ENCODE measurements at regions not wholly inside any gene's neighbourhood (a gene's known extent, or its start where the extent isn't known, plus 50 kb on each side); places are given as distances from the start of the nearest gene placed in this dataset.

GRCh38 chr2:153548536-153548935, 70.0 kb upstream of the RPRM start:
- Histone ChIP-seq H3K9me3 (no peaks in the 10 kb centered on the region), H3K27ac (no peak overlapping the region), H3K36me3 (no peaks in the 10 kb centered on the region), H3K4me3 (no peak overlapping the region), H3K27me3 (ENCODE audit: low read depth) (no peaks in the 10 kb centered on the region), H3K4me1 (no peaks in the 10 kb centered on the region)
- no peak for DNase-seq
- no peak for ATAC-seq
- intact Hi-C loops (cut with DNase I): no loop called here
- no peak for TF ChIP-seq CTCF (IDR thresholded peaks at IDR 0.05)

- ATAC-seq (no peak), DNase-seq (no peak)
- intact Hi-C loops (cut with DNase I): no loop called here
These were observed 73.1 kb upstream of the RPRM start for GRCh38 chr2:153551698-153552097.

GRCh38 chr2:153557211-153557610, 78.6 kb upstream of the RPRM start:
- Histone ChIP-seq H3K9me3 (no peaks in the 10 kb centered on the region), H3K4me1 (no peaks in the 10 kb centered on the region), H3K4me3 (no peak overlapping the region), H3K27me3 (ENCODE audit: low read depth) (no peaks in the 10 kb centered on the region), H3K36me3 (no peaks in the 10 kb centered on the region), H3K27ac (no peak overlapping the region)
- intact Hi-C loops (cut with DNase I): no loop called here
- no peak for TF ChIP-seq CTCF (IDR thresholded peaks at IDR 0.05)
- DNase-seq: no peak
- no peak for ATAC-seq

More at GRCh38 chr2:153551698-153552097, 73.1 kb upstream of the RPRM start:
- no peaks in the 10 kb centered on the region for H3K4me1 ChIP-seq
- H3K36me3 ChIP-seq: no peaks in the 10 kb centered on the region
- H3K27ac ChIP-seq: no peak overlapping the region
- no peaks in the 10 kb centered on the region for H3K9me3 ChIP-seq
- TF ChIP-seq CTCF (IDR thresholded peaks at IDR 0.05): no peak
- no peak overlapping the region for H3K4me3 ChIP-seq
- H3K27me3 ChIP-seq (ENCODE audit: low read depth): no peaks in the 10 kb centered on the region

- H3K36me3 ChIP-seq: no peaks in the 10 kb centered on the region
- H3K27ac ChIP-seq: no peak overlapping the region
- H3K4me1 ChIP-seq: no peaks in the 10 kb centered on the region
- no peaks in the 10 kb centered on the region for H3K9me3 ChIP-seq
- no peak for DNase-seq
- TF ChIP-seq CTCF (IDR thresholded peaks at IDR 0.05): no peak
- H3K27me3 ChIP-seq (ENCODE audit: low read depth): no peaks in the 10 kb centered on the region
- intact Hi-C loops (cut with DNase I): no loop called here
- ATAC-seq: no peak
- no peak overlapping the region for H3K4me3 ChIP-seq
These were observed 79.2 kb upstream of the RPRM start for GRCh38 chr2:153557714-153558113.

GRCh38 chr2:153558247-153558646, 79.7 kb upstream of the RPRM start:
- no peak overlapping the region for H3K27ac ChIP-seq
- H3K36me3 ChIP-seq: no peaks in the 10 kb centered on the region
- peak in 1 of 2 donors; percentile 37 for ATAC-seq
- DNase-seq: no peak
- no peaks in the 10 kb centered on the region for H3K4me1 ChIP-seq
- H3K27me3 ChIP-seq (ENCODE audit: low read depth): no peaks in the 10 kb centered on the region
- H3K9me3 ChIP-seq: no peaks in the 10 kb centered on the region
- H3K4me3 ChIP-seq: no peak overlapping the region
- TF ChIP-seq CTCF (IDR thresholded peaks at IDR 0.05): no peak
- intact Hi-C loops (cut with DNase I): no loop called here

GRCh38 chr2:153567367-153567766, 88.8 kb upstream of the RPRM start:
- no peak for DNase-seq
- no peak overlapping the region for H3K4me3 ChIP-seq
- no peaks in the 10 kb centered on the region for H3K27me3 ChIP-seq (ENCODE audit: low read depth)
- H3K36me3 ChIP-seq: no peaks in the 10 kb centered on the region
- H3K27ac ChIP-seq: no peak overlapping the region
- ATAC-seq: no peak
- no peak for TF ChIP-seq CTCF (IDR thresholded peaks at IDR 0.05)
- intact Hi-C loops (cut with DNase I): no loop called here
- H3K4me1 ChIP-seq: no peaks in the 10 kb centered on the region
- H3K9me3 ChIP-seq: no peaks in the 10 kb centered on the region

Data from lower lobe of right lung (tissue), 2 donors.